HCT116 (cell line): ENCODE measurements at regions not wholly inside any gene's neighbourhood (a gene's known extent, or its start where the extent isn't known, plus 50 kb on each side); places are given as distances from the start of the nearest gene placed in this dataset.

Experiments
- ATAC-seq: fragments of 200-7000 bp; cut with Tn5 transposase; 2 replicates; pipeline ENCODE4 v1.9.1; 2020; ENCODE audit warnings: mild to moderate bottlenecking, moderate library complexity
- BruUV-seq: library from RNA; stranded (reverse); fragments of 400-500 nt; replicated peaks from 2 replicates; lab custom pipeline; 2021; lab: Mats Ljungman, UMichigan
- CTCF ChIA-PET: fragments of 300-600 bp; sonication (Branson Sonifier 250); formaldehyde crosslinking; loops from one replicate; lab custom pipeline; 2021; ENCODE audit warnings: antibody characterized with exemption; lab: Charles Lee
- POLR2A ChIA-PET: fragments of 300-600, 350-600 bp; sonication (Branson Sonifier 250); formaldehyde crosslinking; loops from one replicate; lab custom pipeline; 2021; ENCODE audit warnings: antibody characterized with exemption; lab: Charles Lee
- RAD21 ChIA-PET, 2 experiments: fragments of 300-600 bp; sonication (Branson Sonifier 250); formaldehyde crosslinking; loops; one replicate each; lab custom pipeline; 2023; ENCODE audit warnings: low total read pairs in 2 of 2; ENCODE audit not compliant: uncharacterized antibody in 2 of 2, unreplicated experiment in 2 of 2, low non-redundant PET in 1 of 2; lab: Charles Lee
- DNase-seq: peaks from one replicate; pipeline ENCODE4 v3.0.0-alpha.2; 2010; ENCODE audit warnings: low read depth, low spot score
- H2AFZ ChIP-seq: fragments of 200-600 bp; shearing (Covaris generic), sonication (generic); 2 replicates; pipeline ENCODE4 v1.6.1; 2017; ENCODE audit warnings: low read depth, mixed run types, mixed read lengths, antibody characterized with exemption, low read length; ENCODE audit not compliant: poor library complexity, severe bottlenecking
- H3K27ac ChIP-seq: 2 replicates; pipeline ENCODE4 v1.5.1; 2012; ENCODE audit warnings: low read depth, low read length
- H3K27me3 ChIP-seq: fragments of 200-600 bp; sonication (generic); 2 replicates; pipeline ENCODE4 v1.6.1; 2016; ENCODE audit warnings: mixed run types, low read length, mixed read lengths; ENCODE audit not compliant: insufficient read depth
- H3K36me3 ChIP-seq, 2 experiments: fragments of 200-500 bp in 1 of 2; fragments of 200-600 bp in 1 of 2; sonication (Bioruptor generic) in 1 of 2; sonication (generic) in 1 of 2; 2 replicates each; pipeline versions ENCODE4 v1.5.1 to v1.6.1; 2014 to 2016; ENCODE audit warnings: low read length in 2 of 2, inconsistent platforms in 1 of 2, mixed read lengths in 1 of 2, mixed run types in 1 of 2; ENCODE audit not compliant: insufficient read depth in 2 of 2, control insufficient read depth in 1 of 2
- H3K4me1 ChIP-seq, 2 experiments: fragments of 200-600 bp in 1 of 2; sonication (generic) in 1 of 2; 2 replicates each; pipeline versions ENCODE4 v1.5.1 to v1.6.1; 2012 to 2017; ENCODE audit warnings: low read length in 2 of 2, inconsistent platforms in 1 of 2, mild to moderate bottlenecking in 1 of 2, mixed read lengths in 1 of 2, mixed run types in 1 of 2, moderate library complexity in 1 of 2; ENCODE audit not compliant: insufficient read depth in 2 of 2, control insufficient read depth in 1 of 2
- H3K4me2 ChIP-seq: fragments of 200-600 bp; sonication (generic); 2 replicates; pipeline ENCODE4 v1.6.1; 2017; ENCODE audit warnings: mixed run types, low read length, mixed read lengths
- H3K4me3 ChIP-seq, 2 experiments: fragments of 200-600 bp in 1 of 2; sonication (generic) in 1 of 2; replicated peaks in 1 of 2; 2 replicates each; pipeline ENCODE4 v1.5.1; 2011 to 2016; ENCODE audit warnings: low read length in 2 of 2, control low read depth in 1 of 2, low read depth in 1 of 2, mild to moderate bottlenecking in 1 of 2, mixed read lengths in 1 of 2, mixed run types in 1 of 2
- H3K79me2 ChIP-seq: fragments of 200-600 bp; sonication (generic); 2 replicates; pipeline ENCODE4 v1.6.1; 2017; ENCODE audit warnings: mild to moderate bottlenecking, mixed run types, low read length, moderate library complexity, mixed read lengths; ENCODE audit not compliant: insufficient read depth
- H3K9ac ChIP-seq: fragments of 200-600 bp; sonication (generic); 2 replicates; pipeline ENCODE4 v1.6.1; 2016; ENCODE audit warnings: low read length, mixed read lengths
- H3K9me2 ChIP-seq: fragments of 200-600 bp; sonication (generic), shearing (Covaris generic); 2 replicates; pipeline ENCODE4 v1.6.1; 2017; ENCODE audit warnings: mixed run types, mild to moderate bottlenecking, moderate library complexity; ENCODE audit not compliant: insufficient read depth
- H3K9me3 ChIP-seq, 2 experiments: fragments of 200-500 bp in 1 of 2; fragments of 200-600 bp in 1 of 2; sonication (Bioruptor generic) in 1 of 2; sonication (generic) in 1 of 2; 2 replicates each; pipeline ENCODE4 v1.6.1; 2014 to 2017; ENCODE audit warnings: low read length in 2 of 2, mixed read lengths in 2 of 2, inconsistent platforms in 1 of 2, low read depth in 1 of 2, mild to moderate bottlenecking in 1 of 2, mixed run types in 1 of 2, moderate library complexity in 1 of 2; ENCODE audit not compliant: control insufficient read depth in 1 of 2, insufficient read depth in 1 of 2
- H4K20me1 ChIP-seq: fragments of 200-600 bp; sonication (generic), shearing (Covaris generic); 2 replicates; pipeline ENCODE4 v1.6.1; 2017; ENCODE audit warnings: mixed run types, mild to moderate bottlenecking, moderate library complexity; ENCODE audit not compliant: insufficient read depth
- CEBPB ChIP-seq: IDR thresholded peaks from 2 replicates; pipeline ENCODE4 v1.6.1; 2012; ENCODE audit warnings: low read depth
- CTCF ChIP-seq, 3 experiments: fragments of 200-600 bp in 1 of 3; sonication (generic) in 1 of 3; IDR thresholded peaks in 2 of 3; conservative IDR thresholded peaks in 1 of 3; 2 replicates each; pipeline ENCODE4 v1.5.1; 2012 to 2017; ENCODE audit warnings: low read depth in 2 of 3, low read length in 2 of 3, antibody characterized with exemption in 1 of 3, borderline replicate concordance in 1 of 3, control low read depth in 1 of 3, mild to moderate bottlenecking in 1 of 3, mixed read lengths in 1 of 3, mixed run types in 1 of 3, moderate library complexity in 1 of 3; ENCODE audit not compliant: insufficient read depth in 1 of 3
- FOSL1 ChIP-seq: IDR thresholded peaks from 2 replicates; pipeline ENCODE4 v1.6.1; 2012; ENCODE audit warnings: low read depth
- JUND ChIP-seq: IDR thresholded peaks from 2 replicates; pipeline ENCODE4 v1.6.1; 2012
- MAX ChIP-seq: IDR thresholded peaks from 2 replicates; pipeline ENCODE4 v1.6.1; 2012
- SRF ChIP-seq: IDR thresholded peaks from 2 replicates; pipeline ENCODE4 v1.6.1; 2012; ENCODE audit warnings: low read depth
- TCF7L2 ChIP-seq: IDR thresholded peaks from 2 replicates; pipeline ENCODE4 v1.7.0; 2011; ENCODE audit warnings: borderline replicate concordance, inconsistent platforms; ENCODE audit not compliant: insufficient read depth, insufficient read length; ENCODE audit errors: extremely low read depth
- YY1 ChIP-seq: IDR thresholded peaks from 2 replicates; pipeline ENCODE4 v1.6.1; 2011; ENCODE audit warnings: low read length, low read depth, moderate library complexity, mild to moderate bottlenecking; ENCODE audit not compliant: insufficient replicate concordance; ENCODE audit errors: extremely low read depth
- ZBTB33 ChIP-seq: IDR thresholded peaks from 2 replicates; pipeline ENCODE4 v1.6.1; 2011; ENCODE audit warnings: mild to moderate bottlenecking, low read length, moderate library complexity; ENCODE audit not compliant: insufficient replicate concordance; ENCODE audit errors: extremely low read depth
- ZNF274 ChIP-seq: fragments of 200-500 bp; sonication (Bioruptor generic); IDR thresholded peaks from 2 replicates; pipeline ENCODE4 v1.6.1; 2014; ENCODE audit warnings: mild to moderate bottlenecking, low read depth, low read length, inconsistent platforms
- intact Hi-C: fragments of 100-400 bp; cut with micrococcal nuclease; formaldehyde crosslinking; loops from 2 replicates; pipeline ENCODE4 v1.10.0; 2022

- Histone ChIP-seq H3K4me2 (no peak overlapping the region), H3K79me2 (no peaks in the 10 kb centered on the region), H3K36me3 (no peaks in the 10 kb centered on the region)
- RAD21 ChIA-PET: no interaction called here
- TF ChIP-seq FOSL1: no peak
- TF ChIP-seq ZBTB33: no peak
- TF ChIP-seq CEBPB: no peak
- no peak for TF ChIP-seq TCF7L2
- TF ChIP-seq ZNF274: no peak
- TF ChIP-seq JUND: no peak
- no peak for TF ChIP-seq CTCF (IDR thresholded peaks at IDR 0.05 in 2 of 3, conservative IDR thresholded peaks at IDR 0.05 in 1 of 3; ENCODE audit: borderline replicate concordance in 1 of 3, insufficient read depth in 1 of 3, low read depth in 2 of 3, low read length in 2 of 3)
- no peak for TF ChIP-seq YY1
- no peak for TF ChIP-seq SRF
- no peak for TF ChIP-seq MAX
- TF ChIP-seq, all 23 proteins: peak for 0
- Histone ChIP-seq H2AFZ (no peak overlapping the region), H3K9me2 (no peaks in the 10 kb centered on the region), H3K9ac (no peak overlapping the region), H3K4me1 (no peaks in the 10 kb centered on the region), H3K4me3 (no peak overlapping the region), H3K9me3 (no peaks in the 10 kb centered on the region), H3K27me3 (peaks cover 22% of the 10 kb centered on the region; the same call in 1 of the 2 replicates), H3K27ac (no peak overlapping the region), H4K20me1 (no peaks in the 10 kb centered on the region)
- ChIA-PET CTCF (no interaction called here), POLR2A (no interaction called here)
- no TSS peak for BruUV-seq
- ATAC-seq: no peak
- no peak for DNase-seq
- intact Hi-C loops: no loop called here
These were observed 77.1 kb upstream of the FGFR2 start for GRCh38 chr10:121675344-121675743.
